ENCODE measurements at regions not wholly inside any gene's neighbourhood (a gene's known extent, or its start where the extent isn't known, plus 50 kb on each side); places are given as distances from the start of the nearest gene placed in this dataset.

DNA sequence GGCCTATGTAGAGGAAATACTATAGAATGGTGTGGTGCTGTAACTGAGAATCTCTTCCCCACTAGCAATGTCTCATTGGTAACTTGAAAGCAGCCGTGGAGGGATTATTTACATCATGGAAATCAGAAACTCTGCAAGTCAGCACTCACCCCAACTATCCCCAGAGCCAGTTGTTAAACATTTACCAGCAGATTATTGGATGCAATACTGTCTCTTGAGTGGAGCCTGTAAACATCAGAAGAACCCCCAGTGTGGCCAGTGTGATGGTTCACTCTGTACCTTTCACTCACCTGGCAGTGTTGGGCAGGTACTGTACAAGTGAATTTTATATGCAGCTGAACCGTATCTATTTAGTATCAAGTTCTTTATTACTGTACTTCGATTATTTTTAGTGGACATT lies 299.8 kb upstream of the SALL1 start:
- TF ChIP-seq GATA2 (IDR thresholded peaks at IDR 0.05; ENCODE audit: low read depth, low read length): no peak
- TF ChIP-seq GATA3 (IDR thresholded peaks at IDR 0.05; ENCODE audit: low read depth, low read length): no peak

Data from SH-SY5Y (cell line).